HUES48 (cell line): ENCODE measurements at regions not wholly inside any gene's neighbourhood (a gene's known extent, or its start where the extent isn't known, plus 50 kb on each side); places are given as distances from the start of the nearest gene placed in this dataset.

Experiments used
- H3K27ac ChIP-seq: one replicate; pipeline ENCODE4 v1.7.0; 2013; ENCODE audit warnings: low read depth, low read length, inconsistent platforms
- H3K27me3 ChIP-seq: 2 replicates; pipeline ENCODE4 v1.6.1; 2013; ENCODE audit warnings: mild to moderate bottlenecking, low read length; ENCODE audit not compliant: control insufficient read depth, insufficient read depth
- H3K36me3 ChIP-seq: 2 replicates; pipeline ENCODE4 v1.6.1; 2013; ENCODE audit warnings: low read length; ENCODE audit not compliant: control insufficient read depth, insufficient read depth
- H3K4me1 ChIP-seq: 2 replicates; pipeline ENCODE4 v1.6.1; 2013; ENCODE audit warnings: mild to moderate bottlenecking, low read length; ENCODE audit not compliant: control insufficient read depth, insufficient read depth
- H3K4me3 ChIP-seq: 2 replicates; pipeline ENCODE4 v1.5.1; 2013; ENCODE audit warnings: mild to moderate bottlenecking, low read depth, low read length
- H3K9ac ChIP-seq: 2 replicates; pipeline ENCODE4 v1.6.1; 2013; ENCODE audit warnings: mild to moderate bottlenecking, low read depth, low read length, moderate library complexity
- H3K9me3 ChIP-seq: 2 replicates; pipeline ENCODE4 v1.6.1; 2013; ENCODE audit warnings: low read length; ENCODE audit not compliant: control insufficient read depth, insufficient read depth

DNA sequence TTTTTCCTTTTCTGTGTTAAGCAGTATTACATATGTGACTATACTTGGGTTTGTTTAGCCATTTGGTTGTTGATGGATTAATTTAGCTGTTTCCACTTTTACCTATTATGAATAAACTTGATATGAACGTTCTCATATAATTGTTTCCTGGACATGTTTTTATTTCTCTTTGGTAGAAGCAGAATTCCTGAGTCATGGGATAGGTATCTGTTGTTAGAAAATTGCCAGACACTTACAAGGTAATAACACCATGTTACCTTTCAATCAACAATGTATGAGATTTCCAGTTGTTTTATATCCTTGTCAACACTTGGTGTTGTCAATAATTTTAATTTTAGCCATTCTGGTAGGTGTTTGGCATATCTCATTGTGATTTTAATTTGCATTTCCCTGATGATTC, 475.4 kb downstream of the IGSF11 start:
- no peaks in the 10 kb centered on the region for H3K27me3 ChIP-seq
- no peaks in the 10 kb centered on the region for H3K9me3 ChIP-seq
- H3K36me3 ChIP-seq = no peaks in the 10 kb centered on the region
- H3K4me1 ChIP-seq = no peaks in the 10 kb centered on the region
- no peak overlapping the region for H3K9ac ChIP-seq
- H3K27ac ChIP-seq = no peak overlapping the region
- H3K4me3 ChIP-seq = no peak overlapping the region

DNA sequence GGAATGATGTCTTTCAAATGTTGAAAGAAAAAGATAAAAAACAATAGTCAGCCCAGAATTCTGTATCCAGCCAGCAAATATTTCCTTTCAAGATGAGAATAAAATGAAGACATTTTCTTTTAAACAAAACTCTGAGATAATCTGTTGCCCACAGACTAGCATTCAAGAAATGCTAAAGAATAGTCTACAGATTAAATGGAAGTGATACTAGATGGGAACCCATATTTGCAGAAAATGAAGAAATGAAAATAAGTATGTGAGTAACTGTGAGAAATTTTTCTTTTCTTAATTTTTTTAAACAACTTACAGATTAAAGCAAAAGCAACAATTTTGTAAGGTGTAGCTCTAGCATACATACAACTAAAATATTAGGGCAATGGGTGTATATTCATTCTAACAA, 469.8 kb downstream of the IGSF11 start:
- Histone ChIP-seq H3K9ac (no peak overlapping the region), H3K9me3 (no peaks in the 10 kb centered on the region), H3K4me1 (no peaks in the 10 kb centered on the region), H3K36me3 (no peaks in the 10 kb centered on the region), H3K4me3 (no peak overlapping the region), H3K27ac (no peak overlapping the region), H3K27me3 (no peaks in the 10 kb centered on the region)

DNA sequence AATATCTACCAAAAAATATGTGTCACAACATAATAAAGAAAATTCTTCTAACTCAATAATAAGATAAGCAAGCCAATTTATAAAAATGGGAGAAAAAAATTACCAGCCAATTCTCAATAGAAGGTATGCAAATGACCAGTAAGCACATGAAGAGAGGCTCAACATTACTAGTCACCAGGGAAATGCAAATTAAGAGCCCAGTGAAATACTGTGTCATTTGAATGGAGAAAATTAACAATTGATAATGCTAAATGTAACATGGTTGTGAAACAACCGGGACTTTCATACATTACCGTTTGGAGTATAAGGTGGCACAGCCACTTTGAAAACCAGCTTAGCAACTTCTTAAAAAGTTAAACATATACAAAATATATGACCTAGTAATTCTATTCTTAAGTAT, 460.7 kb downstream of the IGSF11 start:
- no peak overlapping the region for H3K27ac ChIP-seq
- H3K9me3 ChIP-seq = no peaks in the 10 kb centered on the region
- H3K4me1 ChIP-seq = no peaks in the 10 kb centered on the region; the same call in 1 of the 2 replicates
- H3K9ac ChIP-seq = no peak overlapping the region
- H3K27me3 ChIP-seq = no peaks in the 10 kb centered on the region
- no peaks in the 10 kb centered on the region for H3K36me3 ChIP-seq
- no peak overlapping the region for H3K4me3 ChIP-seq

DNA sequence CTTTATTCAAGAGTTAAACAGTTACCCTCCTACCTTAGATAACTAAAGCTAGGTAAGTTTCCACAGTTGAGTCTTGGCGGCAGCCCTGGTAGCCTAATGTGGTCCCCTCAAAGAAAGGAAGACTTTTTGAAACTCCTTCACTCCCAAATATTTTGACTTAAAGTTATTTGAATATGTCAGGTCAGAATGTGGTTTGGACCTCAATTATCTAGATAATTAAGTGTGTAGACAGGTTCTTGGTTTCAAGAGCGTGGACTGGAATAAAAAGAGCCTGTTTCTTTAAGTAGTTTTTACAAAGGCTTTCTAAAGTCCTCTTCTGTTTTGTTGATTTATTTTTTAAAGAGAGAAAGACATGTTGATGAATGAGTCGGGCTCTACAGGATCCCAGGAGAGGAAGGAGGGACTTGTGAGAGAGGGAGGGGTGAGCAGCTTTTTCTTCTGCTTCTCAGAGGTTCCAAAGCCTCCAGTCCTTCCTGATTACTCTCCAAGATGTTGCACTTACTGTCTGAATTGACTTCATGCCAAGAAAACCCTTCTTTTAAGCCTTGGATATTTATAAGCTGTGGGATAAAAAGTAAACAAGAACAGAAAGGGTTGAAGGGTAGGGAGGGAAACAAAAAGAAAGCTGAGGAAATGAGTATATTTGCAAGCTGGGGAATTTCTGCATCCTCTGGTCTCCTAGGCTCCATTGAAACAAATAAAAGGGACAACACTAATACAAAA, 457.4 kb downstream of the IGSF11 start:
- no peak overlapping the region for H3K9ac ChIP-seq
- H3K27ac ChIP-seq = no peak overlapping the region
- H3K27me3 ChIP-seq = no peaks in the 10 kb centered on the region
- no peaks in the 10 kb centered on the region for H3K36me3 ChIP-seq
- no peak overlapping the region for H3K4me3 ChIP-seq
- H3K9me3 ChIP-seq = no peaks in the 10 kb centered on the region
- H3K4me1 ChIP-seq = no peaks in the 10 kb centered on the region; the same call in 1 of the 2 replicates

GRCh38 chr3:118578559-118578958, 456.1 kb downstream of the IGSF11 start:
- Histone ChIP-seq H3K9ac (no peak overlapping the region), H3K4me1 (no peaks in the 10 kb centered on the region; the same call in 1 of the 2 replicates), H3K9me3 (no peaks in the 10 kb centered on the region), H3K27me3 (no peaks in the 10 kb centered on the region), H3K27ac (no peak overlapping the region), H3K4me3 (no peak overlapping the region), H3K36me3 (no peaks in the 10 kb centered on the region)

DNA sequence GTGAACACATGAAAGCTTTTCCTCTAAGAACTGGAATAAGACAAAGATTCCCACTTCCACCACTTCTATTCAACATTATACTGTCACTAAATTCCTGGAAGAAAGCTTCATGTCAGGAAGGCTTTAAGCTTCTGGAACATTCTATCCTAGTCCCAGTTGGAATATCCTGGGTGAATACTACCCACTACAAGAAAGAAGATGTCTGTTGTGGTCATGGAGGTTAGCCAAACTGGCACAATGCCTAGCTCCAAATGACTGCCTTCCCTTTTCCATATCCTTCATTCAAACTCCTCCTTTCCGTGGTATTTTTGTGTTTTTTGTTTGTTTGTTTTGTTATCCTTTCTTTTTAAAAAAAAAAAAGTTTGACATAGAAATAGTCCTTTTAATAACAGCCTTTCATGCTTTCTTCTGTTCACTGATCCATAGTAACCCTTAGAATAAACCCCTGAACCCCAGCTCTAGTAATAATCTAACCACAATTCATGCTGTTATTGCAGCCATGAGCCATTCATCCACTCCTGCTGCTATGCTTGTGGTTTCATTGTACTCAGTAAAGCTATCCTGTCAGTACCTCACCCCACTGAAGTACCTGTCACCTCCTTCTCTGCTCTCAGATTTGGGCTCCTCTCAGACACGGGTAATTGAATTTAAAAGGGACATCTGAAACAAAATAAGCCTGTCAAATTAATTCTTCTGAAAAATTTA, 447.5 kb downstream of the IGSF11 start:
- Histone ChIP-seq H3K27ac (no peak overlapping the region), H3K36me3 (no peaks in the 10 kb centered on the region), H3K4me1 (no peaks in the 10 kb centered on the region), H3K4me3 (no peak overlapping the region), H3K9ac (no peak overlapping the region), H3K27me3 (no peaks in the 10 kb centered on the region), H3K9me3 (peaks cover 8% of the 10 kb centered on the region; the same call in 1 of the 2 replicates)

GRCh38 chr3:118587847-118588246, 446.8 kb downstream of the IGSF11 start:
- Histone ChIP-seq H3K27me3 (no peaks in the 10 kb centered on the region), H3K4me3 (no peak overlapping the region), H3K4me1 (no peaks in the 10 kb centered on the region), H3K9me3 (peaks cover 12% of the 10 kb centered on the region), H3K36me3 (no peaks in the 10 kb centered on the region), H3K9ac (no peak overlapping the region), H3K27ac (no peak overlapping the region)

DNA sequence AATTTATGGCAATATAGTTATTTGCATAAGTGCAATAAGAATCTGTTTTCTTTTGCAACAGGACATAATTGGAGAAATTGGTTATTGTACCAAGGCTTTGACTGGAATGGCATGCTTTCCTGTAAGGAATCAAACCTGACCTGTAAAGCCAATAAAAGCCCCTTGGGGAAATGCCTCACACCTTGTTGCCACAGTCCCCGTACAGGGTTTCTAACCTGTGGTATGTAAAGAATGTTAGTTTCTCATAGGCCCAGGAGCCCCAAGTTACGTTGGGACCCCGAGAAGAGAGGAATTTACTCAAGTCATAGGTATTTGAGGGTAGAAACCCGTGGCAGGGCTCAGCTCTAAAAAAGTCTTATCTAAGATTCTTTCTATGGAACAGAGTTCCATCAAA, 441.4 kb downstream of the IGSF11 start:
- Histone ChIP-seq H3K27me3 (no peaks in the 10 kb centered on the region), H3K9ac (no peak overlapping the region), H3K4me1 (no peaks in the 10 kb centered on the region), H3K27ac (no peak overlapping the region), H3K4me3 (no peak overlapping the region), H3K9me3 (peaks cover 28% of the 10 kb centered on the region), H3K36me3 (no peaks in the 10 kb centered on the region)

DNA sequence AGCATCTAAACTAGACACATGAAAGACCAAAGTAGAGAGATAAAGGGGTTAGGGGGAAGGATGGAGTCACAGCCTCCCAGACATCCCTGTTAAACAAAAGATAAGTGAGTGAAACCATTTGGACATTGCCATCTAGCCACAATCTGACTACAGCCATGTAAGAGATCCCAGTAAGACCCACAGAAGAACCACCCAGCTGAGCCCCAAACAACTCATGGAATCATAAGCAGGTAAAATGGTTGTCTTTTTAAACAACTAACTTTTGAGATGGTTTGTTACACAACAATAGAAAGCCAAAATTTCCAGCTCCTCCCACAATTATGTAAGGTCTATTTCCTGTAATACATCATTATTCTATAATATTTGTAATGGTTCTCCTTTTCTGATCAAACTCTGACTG, 437.5 kb downstream of the IGSF11 start:
- Histone ChIP-seq H3K27me3 (no peaks in the 10 kb centered on the region), H3K9ac (no peak overlapping the region), H3K4me3 (no peak overlapping the region), H3K9me3 (peaks cover 20% of the 10 kb centered on the region), H3K4me1 (no peaks in the 10 kb centered on the region), H3K27ac (no peak overlapping the region), H3K36me3 (no peaks in the 10 kb centered on the region)

GRCh38 chr3:118607915-118608820, 426.5 kb downstream of the IGSF11 start:
- H3K27ac ChIP-seq = no peak overlapping the region
- no peaks in the 10 kb centered on the region; the same call in none of the 2 replicates for H3K9me3 ChIP-seq
- H3K4me1 ChIP-seq = no peaks in the 10 kb centered on the region
- H3K9ac ChIP-seq = no peak overlapping the region
- H3K4me3 ChIP-seq = no peak overlapping the region
- no peaks in the 10 kb centered on the region for H3K27me3 ChIP-seq
- H3K36me3 ChIP-seq = no peaks in the 10 kb centered on the region
